HepG2 (cell line): ENCODE measurements at regions not wholly inside any gene's neighbourhood (a gene's known extent, or its start where the extent isn't known, plus 50 kb on each side); places are given as distances from the start of the nearest gene placed in this dataset.

ENCODE experiments used
- ARHGAP35 ChIP-seq: sonication (generic); formaldehyde crosslinking; IDR thresholded peaks from 2 replicates; pipeline ENCODE4 v1.9.0; 2022; ENCODE audit warnings: mild to moderate bottlenecking, inconsistent platforms, moderate library complexity, missing genetic modification reagents, borderline replicate concordance
- MZF1 ChIP-seq: sonication (generic); formaldehyde crosslinking; IDR thresholded peaks from 2 replicates; pipeline ENCODE4 v1.8.1; 2023; ENCODE audit warnings: mild to moderate bottlenecking, missing genetic modification reagents, borderline replicate concordance
- NFRKB ChIP-seq: fragments of 450-650 bp; IDR thresholded peaks from 2 replicates; pipeline ENCODE4 v1.6.1; 2017
- PBX2 ChIP-seq: IDR thresholded peaks from 2 replicates; pipeline ENCODE4 v1.6.1; 2016; ENCODE audit warnings: control low read depth
- RNF2 ChIP-seq: fragments of 450-650 bp; conservative IDR thresholded peaks from 2 replicates; pipeline ENCODE4 v1.6.1; 2016; ENCODE audit warnings: low read depth
- SALL1 ChIP-seq: sonication (generic); formaldehyde crosslinking; IDR thresholded peaks from 2 replicates; pipeline ENCODE4 v1.8.0; 2022; ENCODE audit warnings: mild to moderate bottlenecking, missing genetic modification reagents
- SNAPC4 ChIP-seq: sonication (generic); formaldehyde crosslinking; IDR thresholded peaks from 2 replicates; pipeline ENCODE4 v1.4.0; 2020; ENCODE audit warnings: mild to moderate bottlenecking, missing genetic modification reagents
- SOX6 ChIP-seq, 2 experiments: fragments of 450-650 bp in 1 of 2; sonication (generic) in 1 of 2; formaldehyde crosslinking in 1 of 2; IDR thresholded peaks; 2 replicates each; pipeline versions ENCODE4 v1.4.0 to v1.6.1; 2017 to 2020; ENCODE audit warnings: antibody characterized with exemption in 1 of 2, mild to moderate bottlenecking in 1 of 2, missing genetic modification reagents in 1 of 2
- U2AF2 ChIP-seq: fragments of 200-400 bp; formaldehyde crosslinking; IDR thresholded peaks from 2 replicates; pipeline ENCODE4 v1.6.1; 2017; ENCODE audit warnings: low read depth, mild to moderate bottlenecking, low read length
- ZNF143 ChIP-seq: sonication (generic); formaldehyde crosslinking; IDR thresholded peaks from 2 replicates; pipeline ENCODE4 v1.4.0; 2020; ENCODE audit warnings: missing genetic modification reagents
- ZNF362 ChIP-seq: sonication (generic); formaldehyde crosslinking; IDR thresholded peaks from 2 replicates; pipeline ENCODE4 v1.4.0; 2020; ENCODE audit warnings: missing genetic modification reagents, mild to moderate bottlenecking, borderline replicate concordance
- ZNF510 ChIP-seq: sonication (generic); formaldehyde crosslinking; IDR thresholded peaks from 2 replicates; pipeline ENCODE4 v1.4.0; 2020; ENCODE audit warnings: low read depth, mild to moderate bottlenecking, missing genetic modification reagents
- ZNF878 ChIP-seq: sonication (generic); formaldehyde crosslinking; IDR thresholded peaks from 2 replicates; pipeline ENCODE4 v1.8.1; 2023; ENCODE audit warnings: mild to moderate bottlenecking, missing genetic modification reagents, moderate library complexity

- TF ChIP-seq SOX6 (IDR thresholded peaks at IDR 0.05) = no peak
- no peak for TF ChIP-seq SOX6 (CRISPR knock-in tag; IDR thresholded peaks at IDR 0.05)
- TF ChIP-seq ZNF143 = no peak
- TF ChIP-seq ZNF878 = no peak
- TF ChIP-seq U2AF2 = no peak
- no peak for TF ChIP-seq ZNF510
- TF ChIP-seq PBX2 = no peak
- no peak for TF ChIP-seq RNF2
- TF ChIP-seq MZF1 (CRISPR knock-in tag) = no peak
- TF ChIP-seq SALL1 (CRISPR knock-in tag) = no peak
- TF ChIP-seq NFRKB = no peak
- TF ChIP-seq ZNF362 = no peak
- no peak for TF ChIP-seq SNAPC4 (CRISPR knock-in tag)
- no peak for TF ChIP-seq ARHGAP35
- TF ChIP-seq, all 625 proteins: peak for 0
Measured at GRCh38 chr2:145687442-145688134, 1167.7 kb upstream of the ZEB2 start (continued).
